Stimulated activated CD8-positive, alpha-beta memory T cell treated with anti-CD3 and anti-CD28 coated beads, Interleukin-4, amount 100 ng/mL, for 48 hours (primary cell): ENCODE measurements at regions not wholly inside any gene's neighbourhood (a gene's known extent, or its start where the extent isn't known, plus 50 kb on each side); places are given as distances from the start of the nearest gene placed in this dataset.

Source experiments
- DNase-seq: peaks from one replicate; pipeline ENCODE4 v3.0.0-alpha.2; 2020

DNA sequence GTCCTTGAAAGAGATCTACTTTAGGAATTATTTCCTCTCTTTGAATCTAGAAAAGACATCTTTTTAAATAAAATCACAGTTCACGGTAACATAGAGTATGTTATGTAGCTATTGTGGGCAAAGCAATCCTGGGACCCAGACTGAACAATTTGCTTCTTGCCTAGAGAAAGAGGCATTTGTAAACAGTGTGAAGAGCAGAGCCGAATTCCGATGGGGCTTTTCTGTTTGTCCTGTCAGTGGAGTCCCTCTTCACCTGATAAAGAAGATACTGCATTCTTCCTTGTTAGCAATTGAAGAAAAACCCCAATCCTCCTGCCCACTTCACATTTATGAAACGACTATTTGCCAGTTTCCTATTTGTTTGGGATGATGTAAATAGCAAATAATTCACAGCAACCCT is 462.9 kb downstream of the WDR72 start:
- DNase-seq: no peak

DNA sequence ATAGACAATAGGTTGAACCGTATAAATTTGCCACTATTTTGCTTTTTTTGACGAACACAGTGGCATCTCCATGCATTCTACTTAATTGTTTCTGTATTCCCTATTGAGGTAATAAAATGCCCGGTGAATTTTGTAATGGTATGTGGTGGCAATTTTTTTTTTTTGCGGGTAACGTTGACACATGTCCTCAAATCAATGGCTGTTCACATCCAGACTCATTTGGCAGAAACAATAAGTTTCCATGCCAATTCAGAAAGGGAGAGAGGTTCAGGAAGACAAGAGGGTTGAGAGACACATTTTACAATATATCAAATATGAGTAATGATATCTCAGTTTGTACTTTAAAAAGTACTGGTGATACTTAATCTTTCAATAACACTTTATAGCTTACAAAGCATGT is 463.9 kb downstream of the WDR72 start:
- DNase-seq: no peak

DNA sequence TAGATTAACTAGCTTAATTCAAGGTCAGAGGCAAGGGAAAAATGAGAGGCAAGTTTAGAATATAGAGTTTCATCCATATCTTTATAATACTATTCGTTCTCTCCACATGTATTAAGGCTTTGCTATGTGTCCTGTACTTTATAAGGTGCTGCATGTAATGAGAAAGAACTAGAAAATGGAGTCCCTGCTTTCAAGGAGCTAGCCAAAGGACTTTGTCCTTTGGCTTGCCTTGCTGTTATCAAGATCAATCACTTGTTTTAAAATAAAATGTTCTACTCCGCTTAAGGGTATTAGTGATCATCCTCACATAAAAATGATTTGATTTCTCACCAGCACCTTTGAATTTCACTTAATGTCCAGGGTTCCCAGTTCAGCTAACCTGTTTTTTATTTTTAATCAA is 470.9 kb downstream of the WDR72 start:
- DNase-seq: no peak

DNA sequence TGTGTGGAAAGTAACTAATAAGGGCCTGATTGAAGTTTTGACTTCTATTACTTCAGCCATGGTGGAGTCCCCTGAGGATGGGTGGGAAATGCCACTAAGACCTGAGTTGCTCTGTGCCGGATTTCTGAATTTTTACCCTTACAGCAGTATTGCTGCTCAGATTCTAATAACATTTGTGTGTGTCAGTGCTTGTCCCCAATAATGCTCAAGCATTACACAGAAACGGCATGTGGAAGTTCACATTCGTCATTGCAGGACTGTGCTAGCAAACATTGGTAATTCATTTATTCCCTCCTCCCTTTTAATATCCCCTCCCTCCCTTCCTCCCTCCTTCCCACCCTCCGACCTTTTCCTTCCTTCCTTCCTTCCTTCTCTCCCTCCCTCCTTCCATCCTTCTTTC is 484.5 kb upstream of the ONECUT1 start:
- no peak for DNase-seq

DNA sequence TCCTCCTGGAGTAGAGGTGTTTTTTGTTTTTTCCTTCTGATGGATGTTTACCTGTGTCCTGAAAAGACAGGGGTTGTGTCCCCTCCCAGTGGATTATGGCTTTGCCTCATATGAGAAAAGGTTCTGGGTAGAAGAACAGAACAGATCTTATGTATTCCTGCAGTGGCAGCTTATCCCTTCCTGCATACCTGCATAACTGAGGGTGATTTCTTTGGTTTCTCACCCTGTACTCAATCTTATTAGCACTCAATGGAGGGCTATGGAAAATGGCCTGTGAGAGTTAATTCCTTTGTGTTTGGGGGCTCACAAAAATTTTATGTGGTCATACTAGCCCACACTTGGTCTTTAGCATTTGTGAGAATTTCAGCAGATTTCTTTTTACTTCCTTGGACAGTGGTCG is 482.0 kb upstream of the ONECUT1 start:
- no peak for DNase-seq

DNA sequence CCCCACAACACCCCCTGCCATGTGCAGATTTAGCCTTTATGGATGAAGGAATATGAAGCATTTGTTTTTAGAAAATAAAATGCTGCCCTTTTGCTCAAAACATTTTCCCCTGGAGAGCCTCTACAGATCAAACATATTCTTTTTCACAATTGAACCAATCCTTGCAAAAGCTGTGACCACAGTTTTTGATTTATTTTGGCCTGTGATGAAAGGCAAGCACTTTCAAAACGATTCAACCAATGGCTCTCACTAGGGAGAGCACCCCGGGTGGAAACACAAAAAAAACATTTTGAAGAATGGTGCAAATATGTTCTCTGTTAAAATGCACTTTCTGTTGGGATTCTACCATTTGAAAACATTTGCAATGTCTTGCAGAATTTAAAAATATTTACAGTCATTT is 476.0 kb upstream of the ONECUT1 start:
- no peak for DNase-seq

DNA sequence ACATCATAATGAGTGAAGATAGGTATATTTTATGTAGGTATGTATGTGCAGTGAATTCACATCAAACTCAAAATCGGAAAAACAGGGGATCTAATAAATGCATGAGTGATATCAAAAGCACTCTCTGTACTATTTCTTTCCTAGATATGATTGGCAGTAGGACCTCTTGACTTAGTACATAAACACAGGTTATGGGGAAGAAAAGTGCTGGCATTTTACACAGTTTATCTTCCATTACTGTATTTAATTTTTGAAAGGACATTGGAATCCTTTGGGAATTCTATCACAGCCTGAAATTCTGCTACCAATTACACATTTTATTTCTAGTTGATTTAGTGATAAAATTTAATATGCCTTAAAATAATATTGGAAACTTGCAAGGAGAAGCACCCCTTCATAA is 470.5 kb upstream of the ONECUT1 start:
- no peak for DNase-seq

DNA sequence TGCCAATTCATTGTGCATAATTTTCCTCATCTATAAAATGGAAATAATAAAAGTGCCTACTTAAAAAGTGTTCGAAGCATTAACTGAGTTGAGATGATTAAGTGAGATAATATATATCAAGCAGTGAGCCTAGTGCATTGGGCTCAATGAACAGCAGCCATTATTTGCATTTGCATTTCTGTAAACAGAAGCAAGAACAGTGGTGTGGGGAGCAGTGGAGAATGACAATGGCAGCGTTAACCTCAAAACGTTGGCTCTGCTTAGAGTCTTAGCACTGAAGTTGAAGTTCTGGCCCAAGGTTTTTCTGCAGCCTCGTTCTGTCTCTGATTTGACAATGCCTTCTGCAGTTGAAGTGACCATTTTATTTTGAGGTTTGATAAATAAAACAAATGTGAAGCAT is 466.3 kb upstream of the ONECUT1 start:
- DNase-seq: no peak

DNA sequence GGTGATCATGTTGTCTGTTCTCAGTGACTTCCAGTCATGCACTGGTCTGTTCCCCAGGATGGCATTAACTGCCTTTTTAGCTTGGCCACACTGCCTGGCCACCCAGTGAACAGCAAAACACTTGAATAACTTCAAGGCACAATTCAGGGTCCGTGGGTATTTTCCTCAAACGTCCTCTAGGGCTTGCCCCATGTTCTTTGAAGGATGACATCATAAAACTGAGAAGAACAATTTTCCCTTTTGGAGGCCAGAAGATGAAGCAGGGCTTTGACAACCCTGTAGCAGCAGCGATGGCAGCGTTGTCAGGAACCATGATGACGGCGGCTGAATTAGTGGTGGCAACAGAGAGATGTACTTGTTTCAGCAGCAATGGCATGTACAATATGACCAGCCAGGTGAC is 465.9 kb upstream of the ONECUT1 start:
- no peak for DNase-seq

DNA sequence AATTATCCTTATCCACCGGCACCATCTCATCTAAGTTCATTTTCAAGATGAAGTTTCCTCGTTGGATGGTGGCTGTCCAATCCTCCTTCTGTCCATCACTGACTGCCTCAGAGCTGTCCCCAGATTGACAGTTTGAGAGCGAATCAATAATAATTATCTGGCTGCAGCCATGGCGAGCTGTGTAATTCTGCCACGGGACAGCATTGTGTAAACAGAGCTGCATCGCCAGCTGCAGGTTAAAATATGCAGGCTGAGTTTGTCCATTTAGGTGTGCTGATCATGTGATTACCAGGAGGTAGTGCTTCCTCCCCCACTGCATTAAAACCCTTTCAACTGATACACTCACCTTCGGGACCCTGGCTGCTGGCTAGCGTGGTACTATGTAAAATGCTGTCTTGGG is 461.9 kb upstream of the ONECUT1 start:
- no peak for DNase-seq

DNA sequence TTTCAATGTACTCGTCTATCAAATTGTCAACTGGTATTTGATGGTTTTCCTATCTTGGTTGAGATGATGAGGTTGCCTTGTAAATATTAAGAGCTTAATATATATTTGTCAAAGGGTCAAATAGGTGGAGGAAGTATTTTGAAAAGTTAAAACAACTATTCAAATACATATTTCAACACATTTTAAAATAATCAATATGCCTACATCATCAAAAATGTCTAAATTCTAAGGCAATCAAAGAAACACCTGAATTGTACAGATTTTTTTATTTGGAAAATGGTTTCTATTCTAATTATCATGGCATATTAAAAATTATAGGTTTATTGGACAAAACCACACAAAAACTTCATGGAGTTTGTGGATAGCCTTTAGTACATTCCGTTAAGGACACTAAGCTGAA is 461.4 kb upstream of the ONECUT1 start:
- no peak for DNase-seq

DNA sequence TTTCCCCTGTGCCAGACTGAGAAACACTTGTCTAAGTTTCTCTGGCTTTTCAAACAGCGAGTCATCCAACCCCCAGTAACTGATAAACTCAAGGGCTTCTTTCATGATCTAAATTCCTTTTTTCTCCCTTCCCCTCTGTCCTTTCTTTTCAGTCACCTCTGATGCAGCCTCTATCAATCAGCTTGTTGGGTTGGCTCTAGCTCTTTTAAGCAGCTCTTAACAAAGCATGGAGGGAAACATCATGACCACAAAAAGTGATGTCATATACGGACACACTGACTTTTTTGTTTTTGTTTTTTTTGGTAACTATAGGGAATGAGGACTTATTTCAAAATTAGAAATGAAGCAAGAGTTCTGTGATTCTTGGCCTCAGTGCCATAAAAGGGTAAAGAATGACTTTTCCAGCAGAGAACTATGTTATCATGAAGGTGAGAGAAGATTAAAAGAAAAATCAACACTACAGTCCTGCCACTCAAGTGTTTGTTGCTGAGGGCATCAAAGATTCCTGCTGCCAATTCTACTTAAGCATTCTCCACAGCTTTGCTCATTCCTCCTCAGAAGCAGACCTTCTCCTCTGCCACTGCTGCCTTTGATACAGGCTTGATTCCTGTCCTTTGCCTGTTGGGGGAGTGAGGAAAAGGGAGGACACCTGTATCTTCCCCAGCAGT is 457.0 kb upstream of the ONECUT1 start:
- DNase-seq: no peak

DNA sequence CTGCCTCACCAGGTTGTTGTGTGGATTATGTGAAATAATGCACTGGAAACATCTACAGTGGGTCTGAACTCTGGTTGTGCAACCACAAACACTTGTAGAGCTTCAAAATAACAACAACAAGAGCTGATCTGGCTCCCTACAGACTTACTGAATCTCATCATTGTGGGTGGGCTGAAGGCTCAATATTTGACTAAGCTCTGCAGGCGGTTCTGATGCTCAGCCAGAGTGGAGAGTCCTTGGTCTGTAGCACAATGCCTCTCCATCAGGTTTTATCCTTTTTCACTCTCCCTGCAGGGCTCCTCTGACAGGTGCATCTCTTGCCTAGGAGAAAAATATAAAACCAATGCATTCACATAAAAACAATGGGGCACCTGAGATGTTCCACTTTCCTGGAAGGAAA is 456.3 kb upstream of the ONECUT1 start:
- DNase-seq: no peak

DNA sequence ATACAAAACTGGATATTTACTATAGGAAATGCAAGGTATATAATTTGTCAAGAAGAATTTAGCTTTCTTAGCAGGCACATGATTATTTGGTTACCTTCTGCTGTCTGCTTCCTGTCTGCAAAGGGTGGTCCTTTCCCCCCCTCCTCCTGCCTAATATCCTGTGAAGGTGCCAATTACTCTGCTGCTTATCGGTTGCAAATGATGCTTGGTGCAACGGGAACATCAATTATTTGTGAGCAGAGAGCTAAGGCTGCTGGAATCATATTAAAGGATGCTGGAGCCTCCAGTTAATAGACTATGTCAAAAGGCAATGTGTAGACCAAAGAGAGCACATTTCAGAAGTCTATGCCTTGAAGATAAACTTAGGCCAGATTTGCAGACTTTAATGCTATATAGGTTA is 443.7 kb upstream of the ONECUT1 start:
- DNase-seq: no peak

DNA sequence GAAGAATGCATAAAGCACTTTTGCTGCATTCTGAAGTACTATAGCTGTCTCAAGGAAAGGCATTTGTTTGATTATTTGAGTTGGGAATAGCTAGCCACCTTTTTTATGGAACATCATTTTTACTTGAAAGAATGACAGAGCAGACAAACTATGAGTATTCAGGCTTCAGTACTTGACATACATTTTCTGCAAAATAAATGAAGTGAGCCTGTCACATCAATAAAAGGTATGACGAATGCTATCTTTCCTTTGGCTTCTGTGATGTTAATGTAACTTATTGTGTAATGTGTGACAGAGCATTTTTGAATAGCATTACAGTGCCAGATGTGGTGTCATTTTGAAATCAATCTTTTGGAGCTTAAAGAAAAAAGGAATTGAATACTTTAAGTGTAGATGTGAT is 440.3 kb upstream of the ONECUT1 start:
- DNase-seq: no peak

DNA sequence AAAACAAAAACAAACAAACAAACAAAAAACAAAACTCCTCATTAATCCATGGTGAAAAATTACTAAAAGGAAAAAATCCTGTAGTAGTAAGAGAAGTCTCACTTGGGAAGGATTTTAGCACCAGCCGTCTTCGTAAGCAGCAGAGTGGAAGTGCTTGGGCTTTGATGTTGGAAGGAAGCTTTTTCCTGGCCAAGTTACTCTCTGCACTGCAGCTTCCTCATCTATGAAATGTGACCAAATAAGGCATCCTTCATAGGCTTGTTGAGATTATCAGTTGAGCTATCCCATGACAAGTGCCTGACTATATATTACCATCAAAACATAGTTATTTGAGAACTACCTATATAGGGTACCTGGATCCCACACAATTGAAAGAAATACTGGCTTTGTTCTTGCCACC is 436.4 kb upstream of the ONECUT1 start:
- no peak for DNase-seq

DNA sequence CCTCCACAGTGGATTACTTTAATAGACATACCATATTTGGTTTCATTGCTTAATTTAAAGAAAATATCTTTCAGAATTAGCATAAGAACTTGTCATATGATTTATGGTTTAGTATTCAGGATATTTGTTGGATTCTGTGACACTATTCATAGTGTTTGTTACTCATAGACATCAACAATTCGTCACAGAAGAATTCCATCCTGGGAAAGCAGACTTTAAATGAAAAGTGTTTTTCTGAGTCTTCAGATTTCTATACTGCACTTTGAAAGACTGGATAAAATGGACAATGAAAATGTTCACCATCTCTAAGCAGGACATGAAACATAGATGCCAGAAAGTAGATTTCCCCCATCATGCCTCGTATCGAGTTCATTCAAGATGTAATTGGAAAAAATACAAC is 435.6 kb upstream of the ONECUT1 start:
- no peak for DNase-seq

DNA sequence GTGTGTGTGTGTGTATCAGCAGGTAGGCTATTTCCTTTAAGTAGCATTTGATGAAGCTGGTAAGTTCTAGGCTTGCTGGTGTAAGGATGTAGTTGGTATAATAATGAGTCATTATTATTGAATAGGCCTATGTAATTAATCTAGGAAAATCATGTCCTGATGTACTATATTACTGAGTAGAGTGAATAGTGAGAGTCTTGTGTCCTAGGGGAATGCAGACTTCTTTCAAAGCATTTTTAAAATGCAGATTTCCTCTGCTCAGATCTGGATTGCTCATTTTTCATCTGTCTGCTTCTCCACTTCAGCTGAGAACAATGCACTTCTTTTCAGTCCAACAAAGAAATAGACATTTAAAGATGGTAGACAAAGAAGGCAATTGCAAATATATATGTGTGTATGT is 434.2 kb upstream of the ONECUT1 start:
- no peak for DNase-seq

DNA sequence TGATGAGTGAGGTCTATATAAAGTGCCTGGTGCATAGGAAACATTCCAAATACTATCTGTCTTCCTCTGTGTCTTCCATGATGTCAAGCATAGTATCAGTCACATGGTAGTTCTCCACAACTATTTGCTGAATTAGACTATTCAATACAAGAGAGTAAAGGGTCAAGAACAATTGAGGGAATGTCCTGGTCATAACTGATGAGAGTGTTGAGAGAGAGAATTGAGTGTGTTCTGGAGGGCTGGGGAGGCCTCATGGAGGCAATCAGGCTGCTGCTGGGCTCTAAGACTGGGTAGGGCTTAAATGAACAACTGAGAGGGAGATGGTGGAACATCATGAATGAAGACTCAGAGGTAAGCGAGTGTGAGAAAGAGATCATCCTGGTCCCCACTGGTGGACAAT is 433.7 kb upstream of the ONECUT1 start:
- no peak for DNase-seq

DNA sequence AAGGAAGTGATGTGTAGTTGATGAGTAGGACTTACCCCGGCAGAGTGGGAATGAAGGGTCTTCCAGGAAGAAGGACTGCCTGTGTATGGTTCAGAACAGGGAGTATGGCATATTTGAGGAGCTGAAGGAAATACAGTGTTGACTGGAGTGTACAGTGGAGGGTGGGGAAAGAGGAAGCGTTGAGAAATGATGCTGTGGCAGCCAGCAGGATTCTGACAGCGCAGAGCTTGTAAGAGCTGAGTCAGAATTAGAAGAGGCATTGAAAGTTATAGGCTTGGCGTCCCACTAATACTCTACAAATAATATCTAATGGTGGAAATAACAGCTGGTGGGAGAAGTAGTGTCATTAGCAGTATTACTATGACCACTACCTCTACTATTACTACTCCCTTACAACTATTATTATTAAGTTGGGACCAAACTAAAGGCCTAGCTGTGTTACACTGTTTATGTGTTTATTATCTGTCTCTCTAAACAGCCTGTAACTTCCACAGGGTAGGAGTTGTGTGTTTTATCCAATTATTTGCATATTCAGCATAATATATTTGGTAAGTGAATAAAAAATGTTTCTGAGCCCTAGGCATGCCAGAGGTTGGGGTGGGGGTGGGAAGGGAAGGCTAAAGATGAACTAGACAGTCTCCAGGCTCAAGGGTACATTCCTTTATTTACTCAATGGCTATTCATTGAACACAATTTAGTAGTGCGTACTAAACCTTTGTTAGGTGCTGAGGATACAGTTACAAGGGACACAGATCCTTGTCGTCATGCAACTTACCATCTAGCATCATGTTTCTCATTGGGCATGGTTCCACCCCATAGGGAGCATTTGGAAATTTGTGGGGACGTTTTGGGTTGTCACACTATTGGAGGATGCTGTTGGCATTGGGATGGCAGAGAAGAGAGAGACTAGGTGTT is 428.8 kb upstream of the ONECUT1 start:
- DNase-seq: no peak

DNA sequence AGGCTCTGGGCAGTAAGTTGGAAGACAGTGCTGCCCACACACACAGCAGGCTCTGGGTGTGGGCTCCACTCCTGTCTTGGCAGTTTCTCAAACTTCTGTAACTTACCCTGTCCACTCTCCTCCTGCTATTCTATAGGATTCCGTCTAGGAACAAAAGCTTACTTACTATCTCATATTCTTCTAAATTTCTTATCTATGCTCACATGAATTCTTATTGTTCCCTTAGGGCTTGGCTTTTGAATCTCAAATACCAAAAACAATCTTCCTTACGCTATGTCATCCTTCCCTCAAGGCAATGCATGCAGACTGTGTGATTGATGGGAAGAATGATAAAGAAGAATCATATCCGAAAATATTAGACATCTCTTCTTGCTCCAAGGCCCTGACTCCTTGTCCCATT is 425.9 kb upstream of the ONECUT1 start:
- no peak for DNase-seq

DNA sequence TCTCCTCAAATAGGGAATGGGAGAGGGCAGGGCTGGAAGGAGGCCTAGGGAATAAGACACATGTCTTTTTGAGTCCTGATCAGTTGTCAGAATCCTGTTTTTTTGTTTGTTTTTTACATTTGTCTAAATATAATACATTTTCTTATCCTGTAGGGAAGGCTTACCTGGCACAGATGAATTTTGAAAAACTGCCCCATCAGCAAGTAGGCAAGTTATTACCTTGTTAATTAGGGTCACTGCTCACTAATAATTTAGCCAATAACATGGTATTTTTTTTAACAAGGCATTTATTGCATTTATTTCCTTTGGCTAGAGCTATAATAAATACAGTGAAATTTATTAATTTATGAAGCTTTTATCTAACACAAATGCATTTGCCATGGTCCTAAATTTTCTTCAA is 423.2 kb upstream of the ONECUT1 start:
- DNase-seq: no peak

DNA sequence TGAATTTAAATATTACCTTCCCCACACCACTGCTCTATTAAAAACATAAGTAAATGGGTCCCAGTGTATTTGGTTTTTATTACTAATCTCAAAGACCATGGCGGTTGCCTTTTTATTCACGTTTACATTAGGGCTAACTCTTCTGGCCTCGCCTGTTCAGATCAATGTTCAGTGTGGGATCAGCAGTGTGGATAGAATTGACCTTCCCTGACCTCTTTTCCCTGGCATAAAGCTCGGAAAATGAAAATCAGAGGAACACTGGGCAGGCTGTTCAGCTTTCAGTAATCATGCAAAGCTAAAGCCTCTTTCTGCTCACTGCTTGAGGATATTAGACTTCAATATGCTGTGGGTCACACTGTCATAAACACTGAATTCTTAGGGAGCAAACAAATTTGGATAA is 422.6 kb upstream of the ONECUT1 start:
- DNase-seq: no peak

DNA sequence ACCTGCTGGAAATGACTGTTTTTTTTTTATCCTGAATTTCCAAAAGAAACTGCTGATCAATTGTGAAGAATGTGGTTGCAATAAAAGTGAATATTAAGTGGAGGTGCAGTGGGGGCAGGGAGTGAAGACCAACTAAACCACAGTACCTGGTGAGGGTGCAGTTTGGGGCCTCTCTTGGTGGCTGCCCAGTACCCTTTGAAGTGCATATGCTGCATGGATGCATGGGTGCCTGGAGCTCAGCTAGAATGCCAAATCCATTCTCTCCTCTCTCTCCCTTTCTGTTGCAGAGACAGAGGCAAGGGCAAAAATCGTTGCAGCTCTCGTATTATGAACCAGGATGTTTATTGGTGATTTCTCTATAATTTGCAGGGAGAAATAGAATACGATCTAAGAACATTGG is 420.5 kb upstream of the ONECUT1 start:
- DNase-seq: no peak
